Caco-2 (cell line): ENCODE measurements at regions not wholly inside any gene's neighbourhood (a gene's known extent, or its start where the extent isn't known, plus 50 kb on each side); places are given as distances from the start of the nearest gene placed in this dataset.

ENCODE experiments used
- BruUV-seq: library from RNA; stranded (reverse); fragments of 400-500 nt; replicated peaks from 2 replicates; lab custom pipeline; 2021; lab: Mats Ljungman, UMichigan
- CTCF ChIA-PET: fragments of 300-600 bp; sonication (Branson Sonifier 250); formaldehyde crosslinking; loops from one replicate; lab custom pipeline; 2022; ENCODE audit warnings: antibody characterized with exemption; lab: Charles Lee
- POLR2A ChIA-PET: fragments of 300-600 bp; sonication (Branson Sonifier 250); formaldehyde crosslinking; loops from one replicate; lab custom pipeline; 2022; ENCODE audit warnings: antibody characterized with exemption; lab: Charles Lee
- DNase-seq, 2 experiments: peaks; one replicate each; pipeline versions ENCODE4 v3.0.0 to v3.0.0-alpha.2; 2020 to 2022
- H3K27me3 ChIP-seq: replicated peaks from 2 replicates; pipeline ENCODE4 v1.6.0; 2011; ENCODE audit warnings: low read length; ENCODE audit not compliant: control insufficient read depth, insufficient read depth
- H3K36me3 ChIP-seq: 2 replicates; pipeline ENCODE4 v1.5.1; 2011; ENCODE audit warnings: low read length; ENCODE audit not compliant: control insufficient read depth, insufficient read depth
- H3K4me1 ChIP-seq: fragments of 250-450 bp; sonication (Bioruptor Pico); 2 replicates; pipeline ENCODE4 v1.5.1; 2020; ENCODE audit warnings: mild to moderate bottlenecking
- H3K4me3 ChIP-seq: 2 replicates; pipeline ENCODE4 v1.5.1; 2011; ENCODE audit warnings: low read depth, mild to moderate bottlenecking, control low read depth, low read length
- H3K9me3 ChIP-seq: fragments of 250-450 bp; sonication (Bioruptor Pico); 2 replicates; pipeline ENCODE4 v1.5.1; 2020; ENCODE audit warnings: mild to moderate bottlenecking, moderate library complexity
- H3K27ac Mint-ChIP-seq: one replicate; pipeline ENCODE4 v1.8.0; 2022; ENCODE audit warnings: mixed read lengths; ENCODE audit not compliant: unreplicated experiment
- H3K27me3 Mint-ChIP-seq: one replicate; pipeline ENCODE4 v1.8.0; 2022; ENCODE audit warnings: mixed read lengths; ENCODE audit not compliant: insufficient read depth, unreplicated experiment
- H3K36me3 Mint-ChIP-seq: one replicate; pipeline ENCODE4 v1.8.0; 2022; ENCODE audit warnings: mild to moderate bottlenecking, mixed read lengths; ENCODE audit not compliant: insufficient read depth, unreplicated experiment
- H3K4me1 Mint-ChIP-seq: one replicate; pipeline ENCODE4 v1.8.0; 2022; ENCODE audit warnings: low read depth, mixed read lengths; ENCODE audit not compliant: unreplicated experiment
- H3K4me3 Mint-ChIP-seq: one replicate; pipeline ENCODE4 v1.8.0; 2022; ENCODE audit warnings: mild to moderate bottlenecking, moderate library complexity, mixed read lengths; ENCODE audit not compliant: unreplicated experiment
- H3K9me3 Mint-ChIP-seq: one replicate; pipeline ENCODE4 v1.8.0; 2022; ENCODE audit warnings: mixed read lengths; ENCODE audit not compliant: unreplicated experiment
- intact Hi-C: fragments of 100-400 bp; cut with micrococcal nuclease; formaldehyde crosslinking; loops from one replicate; pipeline ENCODE4 v1.10.0; 2022; ENCODE audit not compliant: unreplicated experiment
- TF ChIP-seq, protein P1 (sequence below), 2 experiments: fragments of 200-600 bp in 1 of 2; IDR thresholded peaks; 1 replicate in 1 of 2; 2 replicates in 1 of 2; pipeline versions ENCODE4 v1.5.1 to v1.8.0; 2011 to 2022; ENCODE audit warnings: antibody characterized with exemption in 1 of 2, control low read depth in 1 of 2, inconsistent platforms in 1 of 2, low read depth in 1 of 2, low read length in 1 of 2, mild to moderate bottlenecking in 1 of 2, moderate library complexity in 1 of 2; ENCODE audit not compliant: insufficient read depth in 1 of 2, severe bottlenecking in 1 of 2, unreplicated experiment in 1 of 2

DNA sequence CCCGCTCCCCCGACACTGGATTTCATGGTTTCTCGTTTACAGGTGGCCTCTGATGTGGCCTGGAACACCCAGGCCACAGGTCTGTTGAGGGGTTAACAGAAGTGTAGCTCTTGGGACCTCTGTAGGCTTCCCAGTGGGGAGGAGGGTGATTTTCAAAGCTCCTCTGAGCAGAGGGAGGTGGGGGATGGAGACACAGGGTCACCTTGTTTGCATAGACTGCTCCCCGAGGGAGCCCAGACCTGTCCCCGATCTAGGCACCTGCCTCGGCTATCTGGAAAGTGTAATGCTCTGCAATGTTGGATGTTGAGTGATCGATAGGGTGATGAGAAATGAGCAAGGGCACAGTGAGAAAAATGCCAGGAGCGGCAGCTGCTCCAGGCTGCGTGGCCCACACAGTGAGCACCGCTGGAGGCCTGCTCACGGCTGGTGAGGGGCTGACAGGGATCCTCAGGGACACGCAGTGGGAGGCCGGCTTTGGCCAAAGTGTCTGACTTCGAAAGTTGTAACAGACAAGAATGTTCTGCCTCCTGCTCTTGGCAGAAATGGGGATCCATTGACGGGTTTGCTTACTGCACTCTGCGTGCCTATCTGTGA is 594.1 kb downstream of the BRD1 start:
- Histone ChIP-seq H3K9me3 (no peaks in the 10 kb centered on the region), H3K27me3 (no peaks in the 10 kb centered on the region), H3K36me3 (no peaks in the 10 kb centered on the region), H3K4me3 (no peak overlapping the region), H3K4me1 (no peaks in the 10 kb centered on the region)
- no TSS peak for BruUV-seq
- H3K4me3 Mint-ChIP-seq, result no peak overlapping the region
- H3K9me3 Mint-ChIP-seq, result no peaks in the 10 kb centered on the region
- CTCF ChIA-PET, result no interaction called here
- H3K4me1 Mint-ChIP-seq, result no peaks in the 10 kb centered on the region
- POLR2A ChIA-PET, result no interaction called here
- TF ChIP-seq, protein P1, sequence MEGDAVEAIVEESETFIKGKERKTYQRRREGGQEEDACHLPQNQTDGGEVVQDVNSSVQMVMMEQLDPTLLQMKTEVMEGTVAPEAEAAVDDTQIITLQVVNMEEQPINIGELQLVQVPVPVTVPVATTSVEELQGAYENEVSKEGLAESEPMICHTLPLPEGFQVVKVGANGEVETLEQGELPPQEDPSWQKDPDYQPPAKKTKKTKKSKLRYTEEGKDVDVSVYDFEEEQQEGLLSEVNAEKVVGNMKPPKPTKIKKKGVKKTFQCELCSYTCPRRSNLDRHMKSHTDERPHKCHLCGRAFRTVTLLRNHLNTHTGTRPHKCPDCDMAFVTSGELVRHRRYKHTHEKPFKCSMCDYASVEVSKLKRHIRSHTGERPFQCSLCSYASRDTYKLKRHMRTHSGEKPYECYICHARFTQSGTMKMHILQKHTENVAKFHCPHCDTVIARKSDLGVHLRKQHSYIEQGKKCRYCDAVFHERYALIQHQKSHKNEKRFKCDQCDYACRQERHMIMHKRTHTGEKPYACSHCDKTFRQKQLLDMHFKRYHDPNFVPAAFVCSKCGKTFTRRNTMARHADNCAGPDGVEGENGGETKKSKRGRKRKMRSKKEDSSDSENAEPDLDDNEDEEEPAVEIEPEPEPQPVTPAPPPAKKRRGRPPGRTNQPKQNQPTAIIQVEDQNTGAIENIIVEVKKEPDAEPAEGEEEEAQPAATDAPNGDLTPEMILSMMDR (IDR thresholded peaks at IDR 0.05; ENCODE audit: insufficient read depth in 1 of 2, low read depth in 1 of 2, low read length in 1 of 2, severe bottlenecking in 1 of 2, unreplicated experiment in 1 of 2), result no peak
- intact Hi-C loops, result no loop called here
- no peak for DNase-seq
- peaks cover 3% of the 10 kb centered on the region for H3K27me3 Mint-ChIP-seq
- no peaks in the 10 kb centered on the region for H3K36me3 Mint-ChIP-seq
- H3K27ac Mint-ChIP-seq, result no peak overlapping the region

DNA sequence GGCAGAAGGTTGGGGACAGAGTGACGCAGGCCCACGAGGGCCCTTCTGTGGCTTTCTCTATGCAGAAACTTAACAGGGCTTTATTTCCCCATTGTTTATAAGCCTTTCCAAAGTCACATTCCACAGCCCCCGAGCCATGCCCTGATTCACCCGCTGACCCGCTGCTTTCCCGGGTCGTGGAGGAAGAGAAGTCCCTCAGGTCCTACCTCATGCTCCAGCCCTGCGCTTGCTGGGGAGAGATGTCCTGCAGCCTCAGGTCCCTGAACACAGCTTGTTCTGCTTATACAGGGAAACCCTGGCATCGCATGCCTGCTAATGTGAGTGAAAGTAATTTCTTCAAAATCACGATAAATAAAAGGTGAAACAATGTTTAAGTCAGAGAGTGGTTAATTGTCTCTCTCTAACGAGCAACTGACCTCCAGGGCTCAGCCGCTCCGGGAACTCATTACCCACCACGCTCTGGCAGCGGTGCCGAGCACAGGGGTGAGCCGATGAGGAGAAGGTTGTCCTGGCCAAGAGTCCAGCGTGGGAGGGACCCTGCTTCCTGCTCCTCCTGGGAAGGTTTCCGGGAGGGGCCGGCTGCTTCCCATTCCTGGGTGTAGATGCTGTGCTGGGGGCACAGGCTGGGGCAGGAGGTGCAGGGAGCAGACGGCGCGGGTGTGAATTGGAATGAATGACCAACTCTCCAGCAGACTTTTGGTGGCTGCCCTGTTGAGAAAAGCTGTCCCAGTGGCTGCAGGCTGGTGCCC is 595.2 kb downstream of the BRD1 start:
- no peaks in the 10 kb centered on the region for H3K9me3 Mint-ChIP-seq
- no peak overlapping the region for H3K4me3 Mint-ChIP-seq
- H3K27me3 Mint-ChIP-seq, result peaks cover 3% of the 10 kb centered on the region
- TF ChIP-seq, protein P1 (IDR thresholded peaks at IDR 0.05; ENCODE audit: insufficient read depth in 1 of 2, low read depth in 1 of 2, low read length in 1 of 2, severe bottlenecking in 1 of 2, unreplicated experiment in 1 of 2), result no peak
- no peaks in the 10 kb centered on the region for H3K4me1 Mint-ChIP-seq
- no peak for DNase-seq
- no peaks in the 10 kb centered on the region for H3K36me3 Mint-ChIP-seq
- ChIA-PET CTCF (no interaction called here), POLR2A (no interaction called here)
- Histone ChIP-seq H3K9me3 (no peaks in the 10 kb centered on the region), H3K4me3 (no peak overlapping the region), H3K27me3 (no peaks in the 10 kb centered on the region), H3K36me3 (no peaks in the 10 kb centered on the region), H3K4me1 (no peaks in the 10 kb centered on the region)
- BruUV-seq, result no TSS peak
- H3K27ac Mint-ChIP-seq, result no peak overlapping the region
- intact Hi-C loops, result no loop called here

- no peaks in the 10 kb centered on the region for H3K27me3 ChIP-seq
- no peaks in the 10 kb centered on the region for H3K4me1 ChIP-seq
- no peaks in the 10 kb centered on the region for H3K36me3 ChIP-seq
- peaks cover 8% of the 10 kb centered on the region for H3K27me3 Mint-ChIP-seq
- POLR2A ChIA-PET, result no interaction called here
- CTCF ChIA-PET, result no interaction called here
- no peak overlapping the region for H3K4me3 ChIP-seq
- H3K9me3 ChIP-seq, result no peaks in the 10 kb centered on the region
- intact Hi-C loops, result no loop called here
- H3K36me3 Mint-ChIP-seq, result no peaks in the 10 kb centered on the region
- no peaks in the 10 kb centered on the region for H3K4me1 Mint-ChIP-seq
- no TSS peak for BruUV-seq
- H3K9me3 Mint-ChIP-seq, result no peaks in the 10 kb centered on the region
- no peak overlapping the region for H3K4me3 Mint-ChIP-seq
- peak in 1 of 2 experiments; percentile 32 for DNase-seq
- TF ChIP-seq, protein P1 (IDR thresholded peaks at IDR 0.05; ENCODE audit: insufficient read depth in 1 of 2, low read depth in 1 of 2, low read length in 1 of 2, severe bottlenecking in 1 of 2, unreplicated experiment in 1 of 2), result no peak
- no peak overlapping the region for H3K27ac Mint-ChIP-seq
These were observed 597.5 kb downstream of the BRD1 start for GRCh38 chr22:49230194-49230577.
